Neural progenitor cell (in vitro differentiated cells): ENCODE measurements at regions not wholly inside any gene's neighbourhood (a gene's known extent, or its start where the extent isn't known, plus 50 kb on each side); places are given as distances from the start of the nearest gene placed in this dataset.

ENCODE experiments used
- CTCF ChIP-seq: fragments of 200-600 bp; sonication (generic); IDR thresholded peaks from 2 replicates; pipeline ENCODE4 v1.5.1; 2017; ENCODE audit warnings: antibody characterized with exemption, mild to moderate bottlenecking
- EZH2phosphoT487 ChIP-seq: fragments of 200-600 bp; sonication (generic); IDR thresholded peaks from 2 replicates; pipeline ENCODE4 v1.6.1; 2017; ENCODE audit warnings: antibody characterized with exemption

DNA sequence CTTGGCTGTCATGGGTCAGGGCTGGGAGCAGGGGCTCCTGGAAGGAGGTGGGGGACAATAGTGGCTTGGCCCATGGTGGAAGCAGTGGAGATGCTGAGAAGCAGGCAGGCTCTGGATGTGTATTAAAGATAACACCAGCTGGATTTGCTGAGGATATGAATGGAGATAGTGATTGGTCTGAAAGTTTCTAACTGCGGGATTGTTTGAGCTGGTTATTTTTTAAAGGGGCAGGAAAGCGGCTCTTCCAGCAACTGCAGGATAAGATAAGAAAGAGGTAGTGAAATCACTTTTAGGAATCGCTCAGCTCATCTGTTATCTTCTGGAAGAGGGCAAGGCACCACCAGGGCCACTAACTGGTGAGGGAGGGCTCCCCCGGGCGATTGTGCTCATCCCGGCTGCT is 125.5 kb downstream of the TENT4A start:
- TF ChIP-seq CTCF (no peak), EZH2phosphoT487 (no peak)
